Activated CD8-positive, alpha-beta T cell treated with anti-CD3 and anti-CD28 coated beads for 36 hours (primary cell): ENCODE measurements at regions not wholly inside any gene's neighbourhood (a gene's known extent, or its start where the extent isn't known, plus 50 kb on each side); places are given as distances from the start of the nearest gene placed in this dataset.

ENCODE experiments used
- ATAC-seq: fragments of 200-7000 bp; cut with Tn5 transposase; one replicate; pipeline ENCODE4 v1.10.0; 2021; ENCODE audit warnings: mild to moderate bottlenecking, moderate library complexity
- CTCF ChIA-PET: fragments of 350-600 bp; sonication (Branson Sonifier 250); formaldehyde crosslinking; loops from one replicate; lab custom pipeline; 2021; ENCODE audit warnings: antibody characterized with exemption; lab: Charles Lee
- POLR2A ChIA-PET: fragments of 350-600 bp; sonication (Branson Sonifier 250); formaldehyde crosslinking; loops from one replicate; lab custom pipeline; 2021; ENCODE audit warnings: antibody characterized with exemption; lab: Charles Lee
- DNase-seq: peaks from one replicate; pipeline ENCODE4 v3.0.0-alpha.2; 2020
- H3K27ac Mint-ChIP-seq: one replicate; pipeline ENCODE4 v1.8.0; 2021; ENCODE audit warnings: mild to moderate bottlenecking, mixed read lengths
- H3K27me3 Mint-ChIP-seq: one replicate; pipeline ENCODE4 v1.8.0; 2021; ENCODE audit warnings: mixed read lengths
- H3K36me3 Mint-ChIP-seq: one replicate; pipeline ENCODE4 v1.8.0; 2021; ENCODE audit warnings: low read depth, mixed read lengths
- H3K4me1 Mint-ChIP-seq: one replicate; pipeline ENCODE4 v1.8.0; 2021; ENCODE audit warnings: low read depth, mixed read lengths
- H3K4me3 Mint-ChIP-seq: one replicate; pipeline ENCODE4 v1.8.0; 2021; ENCODE audit warnings: mild to moderate bottlenecking, moderate library complexity, mixed read lengths
- H3K9me3 Mint-ChIP-seq: one replicate; pipeline ENCODE4 v1.8.0; 2021; ENCODE audit warnings: mixed read lengths
- CTCF ChIP-seq: fragments of 200-600 bp; IDR thresholded peaks from one replicate; pipeline ENCODE4 v1.8.0; 2022; ENCODE audit warnings: antibody characterized with exemption, mild to moderate bottlenecking
- intact Hi-C: fragments of 100-400 bp; cut with micrococcal nuclease; formaldehyde crosslinking; loops from one replicate; pipeline ENCODE4 v1.10.0; 2022

DNA sequence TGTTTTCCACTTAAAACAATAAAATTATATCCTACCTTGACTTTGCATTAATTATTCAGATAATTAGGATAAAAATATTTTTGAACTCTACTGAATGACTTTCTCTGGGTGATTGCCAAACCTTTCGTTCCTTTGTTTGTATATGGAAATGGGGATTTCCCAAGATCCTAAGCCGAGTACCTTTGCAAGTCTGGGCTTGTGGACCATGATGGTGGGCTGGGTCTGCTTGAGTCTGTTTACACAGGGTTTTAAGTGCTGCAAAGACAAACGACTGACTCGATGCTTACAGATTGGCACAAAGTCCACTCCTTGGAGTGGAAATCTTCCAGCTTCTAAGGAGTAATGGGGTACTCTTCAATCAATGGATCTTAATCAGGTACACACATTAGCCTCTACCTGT, 659.5 kb downstream of the TSN start:
- H3K9me3 Mint-ChIP-seq = peaks cover 8% of the 10 kb centered on the region
- no peak for TF ChIP-seq CTCF
- no peaks in the 10 kb centered on the region for H3K27me3 Mint-ChIP-seq
- no peak overlapping the region for H3K27ac Mint-ChIP-seq
- no peak overlapping the region for H3K4me3 Mint-ChIP-seq
- DNase-seq = no peak
- POLR2A ChIA-PET = no interaction called here
- ATAC-seq = no peak
- intact Hi-C loops = no loop called here
- no peaks in the 10 kb centered on the region for H3K4me1 Mint-ChIP-seq
- CTCF ChIA-PET = interaction anchor here (1.3 kb wide), 1 partner anchor 18 kb away, joined by 3 read pairs; no protein-coding TSS in a partner anchor
- no peaks in the 10 kb centered on the region for H3K36me3 Mint-ChIP-seq

DNA sequence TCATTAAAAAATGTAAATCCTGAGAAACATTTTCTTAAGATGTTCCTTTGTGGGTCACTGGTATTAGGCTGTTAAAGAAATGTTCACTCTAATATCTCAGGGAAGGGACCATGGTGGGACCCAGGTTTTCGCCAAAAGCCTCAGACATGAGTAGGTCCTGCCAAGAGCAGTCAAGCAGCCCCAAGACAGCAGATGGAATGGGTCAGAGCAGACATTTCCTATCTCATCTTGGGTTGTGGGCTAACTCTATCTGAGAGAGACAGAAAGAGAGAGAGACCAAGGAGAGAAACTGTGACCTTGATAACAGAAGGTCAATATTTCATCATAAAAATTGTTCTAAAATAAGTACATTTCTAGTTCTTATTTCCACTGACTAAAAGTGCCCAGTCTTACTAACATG, 661.7 kb downstream of the TSN start:
- intact Hi-C loops = no loop called here
- Mint-ChIP-seq H3K4me3 (no peak overlapping the region), H3K4me1 (no peaks in the 10 kb centered on the region), H3K9me3 (no peaks in the 10 kb centered on the region), H3K27ac (no peak overlapping the region), H3K27me3 (no peaks in the 10 kb centered on the region), H3K36me3 (no peaks in the 10 kb centered on the region)
- DNase-seq (no peak), ATAC-seq (no peak)
- POLR2A ChIA-PET = no interaction called here
- TF ChIP-seq CTCF = no peak
- CTCF ChIA-PET = no interaction called here

- H3K4me3 Mint-ChIP-seq = no peak overlapping the region
- no peaks in the 10 kb centered on the region for H3K27me3 Mint-ChIP-seq
- intact Hi-C loops = no loop called here
- H3K36me3 Mint-ChIP-seq = no peaks in the 10 kb centered on the region
- CTCF ChIA-PET = no interaction called here
- no peak for TF ChIP-seq CTCF
- DNase-seq (no peak), ATAC-seq (no peak)
- H3K27ac Mint-ChIP-seq = no peak overlapping the region
- H3K9me3 Mint-ChIP-seq = no peaks in the 10 kb centered on the region
- no peaks in the 10 kb centered on the region for H3K4me1 Mint-ChIP-seq
- POLR2A ChIA-PET = no interaction called here
Observed at GRCh38 chr2:122421775-122422174, 666.3 kb downstream of the TSN start.

GRCh38 chr2:122422384-122422991, 667.0 kb downstream of the TSN start:
- intact Hi-C loops = no loop called here
- ATAC-seq (no peak), DNase-seq (no peak)
- Mint-ChIP-seq H3K27me3 (no peaks in the 10 kb centered on the region), H3K4me3 (no peak overlapping the region), H3K36me3 (no peaks in the 10 kb centered on the region), H3K4me1 (no peaks in the 10 kb centered on the region), H3K9me3 (no peaks in the 10 kb centered on the region), H3K27ac (no peak overlapping the region)
- POLR2A ChIA-PET = no interaction called here
- TF ChIP-seq CTCF = no peak
- CTCF ChIA-PET = no interaction called here

DNA sequence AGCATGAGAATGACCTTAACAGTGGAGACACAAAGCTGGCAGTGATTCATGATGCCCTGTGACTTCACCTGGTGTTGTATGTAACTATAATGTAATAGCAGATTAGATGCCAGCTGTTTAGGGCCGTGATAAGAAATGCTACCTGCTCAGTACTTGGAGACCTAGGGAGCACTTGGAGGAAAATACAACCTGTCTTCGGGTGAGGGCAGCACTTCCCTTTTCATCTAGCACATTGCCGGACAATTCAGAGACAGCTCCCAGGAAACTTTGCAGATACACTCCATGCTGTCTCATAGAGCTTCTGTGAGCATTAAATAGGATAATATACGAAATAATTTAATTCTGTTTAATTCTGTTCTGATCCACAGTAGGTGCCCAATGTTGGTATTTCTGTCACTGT, 668.5 kb downstream of the TSN start:
- no peaks in the 10 kb centered on the region for H3K36me3 Mint-ChIP-seq
- no peaks in the 10 kb centered on the region for H3K4me1 Mint-ChIP-seq
- ATAC-seq (no peak), DNase-seq (no peak)
- ChIA-PET POLR2A (no interaction called here), CTCF (no interaction called here)
- intact Hi-C loops = no loop called here
- TF ChIP-seq CTCF = no peak
- H3K9me3 Mint-ChIP-seq = no peaks in the 10 kb centered on the region
- H3K27me3 Mint-ChIP-seq = no peaks in the 10 kb centered on the region
- no peak overlapping the region for H3K4me3 Mint-ChIP-seq
- H3K27ac Mint-ChIP-seq = no peak overlapping the region
